GM12891 (cell line): ENCODE measurements at regions not wholly inside any gene's neighbourhood (a gene's known extent, or its start where the extent isn't known, plus 50 kb on each side); places are given as distances from the start of the nearest gene placed in this dataset.

Source experiments
- DNase-seq: peaks from one replicate; pipeline ENCODE4 v3.0.0; 2011; ENCODE audit warnings: low spot score; ENCODE audit not compliant: insufficient read length
- FAIRE-seq: peaks from 2 replicates; lab custom pipeline; 2011; peaks lifted over from hg19 to GRCh38; lab: Jason Lieb, UNC
- PAX5 ChIP-seq: IDR thresholded peaks from 2 replicates; pipeline ENCODE4 v1.6.1; 2011; ENCODE audit warnings: low read length, moderate library complexity, mild to moderate bottlenecking; ENCODE audit not compliant: insufficient read depth, severe bottlenecking
- POLR2A ChIP-seq: IDR thresholded peaks from 2 replicates; pipeline ENCODE4 v1.6.1; 2011; ENCODE audit warnings: low read depth, low read length, control low read depth
- POLR2AphosphoS5 ChIP-seq: IDR thresholded peaks from 2 replicates; pipeline ENCODE4 v1.6.1; 2011; ENCODE audit warnings: low read depth, low read length, control low read depth
- POU2F2 ChIP-seq: IDR thresholded peaks from 2 replicates; pipeline ENCODE4 v1.6.1; 2011; ENCODE audit warnings: low read depth, mild to moderate bottlenecking, control low read depth, low read length, moderate library complexity
- SPI1 ChIP-seq: IDR thresholded peaks from 2 replicates; pipeline ENCODE4 v1.6.1; 2011; ENCODE audit warnings: low read depth, low read length, control low read depth
- TAF1 ChIP-seq: IDR thresholded peaks from 2 replicates; pipeline ENCODE4 v1.6.1; 2011; ENCODE audit warnings: low read depth, low read length, control low read depth

DNA sequence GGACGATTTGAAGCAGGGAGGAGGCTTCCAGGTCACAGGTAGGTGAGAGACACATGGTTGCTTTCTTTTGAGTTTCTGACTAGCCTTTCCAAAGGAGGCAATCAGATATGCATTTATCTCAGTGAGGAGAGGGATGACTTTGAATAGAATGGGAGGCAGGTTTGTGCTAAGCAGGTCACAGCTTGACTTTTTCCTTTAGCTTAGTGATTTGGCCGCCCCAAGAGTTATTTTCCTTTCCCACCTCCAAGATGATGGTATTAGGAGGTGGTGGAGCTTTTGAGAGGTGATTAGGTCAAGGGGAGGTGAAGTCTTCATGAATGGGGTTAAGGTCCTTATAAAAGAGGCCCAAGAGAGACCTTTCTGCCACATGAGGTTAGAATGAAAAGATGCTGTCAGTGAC is 443.7 kb downstream of the TYW1 start:
- FAIRE-seq (no peak), DNase-seq (no peak)

DNA sequence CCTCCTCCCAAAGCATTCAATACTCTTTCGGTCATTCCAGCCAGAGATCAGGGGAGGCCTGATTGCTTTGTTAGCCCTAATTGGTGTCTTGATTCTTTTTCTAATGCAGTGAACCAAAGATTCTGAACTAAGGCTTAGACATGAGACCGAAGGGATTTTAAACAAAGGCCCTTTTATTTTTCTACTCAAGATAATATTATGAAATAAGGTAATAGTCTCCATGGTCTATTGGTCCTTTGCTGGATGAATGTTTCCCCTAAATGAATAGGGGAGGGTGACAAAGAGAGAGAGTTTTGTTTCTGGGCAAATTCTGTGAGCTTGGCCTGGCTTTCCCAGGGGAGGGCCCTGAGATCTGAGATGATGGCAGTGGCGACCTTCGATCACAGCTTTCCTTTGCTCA is 449.1 kb downstream of the TYW1 start:
- FAIRE-seq (no peak), DNase-seq (no peak)
- TF ChIP-seq TAF1, result no peak

More for the DNA sequence above, 443.7 kb downstream of the TYW1 start:
- TF ChIP-seq TAF1, result no peak
- TF ChIP-seq POLR2AphosphoS5, result no peak
- no peak for TF ChIP-seq POLR2A

DNA sequence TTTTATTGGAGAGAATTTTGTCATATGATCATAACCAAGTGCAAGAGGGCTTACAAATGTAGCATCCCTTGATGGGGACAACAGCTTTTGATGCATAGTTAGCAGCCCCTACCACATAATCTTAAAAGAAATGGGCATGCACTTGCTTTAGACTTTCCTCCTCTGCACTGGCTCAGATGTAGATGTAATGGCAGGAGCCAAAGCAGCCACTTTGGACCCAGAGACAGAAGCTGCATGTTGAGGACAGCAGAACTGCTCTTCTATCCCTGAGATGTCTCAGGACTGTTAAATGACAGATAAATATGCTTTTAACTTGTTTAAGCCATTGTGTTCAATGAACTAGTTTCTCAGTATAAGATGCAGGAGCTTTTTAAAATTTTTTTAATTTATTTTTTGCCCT is 450.7 kb downstream of the TYW1 start:
- no peak for FAIRE-seq

DNA sequence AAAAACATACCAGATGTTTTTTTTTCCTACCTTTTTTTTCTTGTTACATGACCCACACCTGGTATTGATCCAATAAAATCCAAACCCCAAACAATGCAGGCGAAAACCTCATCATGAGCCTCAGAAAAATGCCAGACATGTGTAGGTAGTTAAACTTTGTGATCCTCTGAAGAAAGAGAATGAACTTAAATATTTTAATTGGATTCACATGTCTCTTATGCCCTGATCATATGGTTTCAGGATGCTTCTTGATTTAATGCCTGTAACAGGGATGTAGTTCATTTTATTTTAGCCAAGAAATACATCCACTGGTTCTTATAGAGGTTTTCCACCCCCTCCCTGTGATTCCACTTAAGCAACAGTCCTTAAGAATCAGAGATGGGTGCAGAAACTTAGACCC is 451.6 kb downstream of the TYW1 start:
- no peak for DNase-seq
- no peak for FAIRE-seq
- TF ChIP-seq SPI1 (no peak), PAX5 (no peak), TAF1 (no peak), POLR2A (no peak), POU2F2 (no peak), POLR2AphosphoS5 (no peak)

More for the DNA sequence above, 450.7 kb downstream of the TYW1 start:
- TF ChIP-seq POLR2AphosphoS5, result no peak
- no peak for TF ChIP-seq PAX5
- no peak for TF ChIP-seq SPI1
- TF ChIP-seq TAF1, result no peak
- no peak for TF ChIP-seq POU2F2
- TF ChIP-seq POLR2A, result no peak
- no peak for DNase-seq

DNA sequence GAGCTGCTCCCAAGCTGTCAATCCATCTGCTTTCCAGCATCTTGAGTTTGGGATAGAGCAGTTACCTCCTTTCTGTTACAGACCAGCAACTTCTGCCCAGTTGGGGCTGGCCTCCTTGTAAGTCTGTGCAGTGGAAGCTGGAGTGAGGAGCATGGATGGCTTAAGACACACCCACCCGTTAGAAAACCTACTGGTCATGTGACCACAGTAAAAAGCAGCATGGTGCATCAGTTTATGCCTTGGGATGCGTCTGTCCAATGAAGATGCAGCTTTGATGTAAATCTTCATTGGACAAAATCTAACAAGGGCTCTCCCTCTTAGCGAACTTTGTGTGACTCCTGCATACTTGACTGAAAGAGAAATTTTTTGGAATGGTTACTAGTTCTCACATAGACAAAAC is 453.5 kb downstream of the TYW1 start:
- TF ChIP-seq POLR2AphosphoS5 (no peak), SPI1 (no peak), TAF1 (no peak), POU2F2 (no peak), PAX5 (no peak), POLR2A (no peak)
- DNase-seq (no peak), FAIRE-seq (no peak)

DNA sequence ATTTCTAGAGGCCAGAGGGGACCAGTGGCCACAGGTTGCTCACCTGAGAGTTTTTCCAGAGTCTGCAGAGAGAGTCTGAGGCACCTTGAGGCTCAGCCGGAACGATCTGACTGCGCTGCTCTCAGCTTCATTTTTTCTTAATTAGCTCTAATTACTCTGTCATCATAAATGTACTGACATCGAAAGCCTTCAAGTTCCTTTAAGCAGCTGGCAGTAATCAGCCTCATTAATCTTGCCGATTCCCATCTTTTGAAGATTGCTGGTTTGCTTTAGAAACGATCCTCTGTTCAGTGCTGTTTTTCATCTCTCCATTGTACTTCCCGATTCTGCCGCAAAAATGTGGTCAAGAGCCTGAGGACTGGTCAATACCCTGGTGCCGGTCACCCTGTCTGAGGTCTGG is 454.7 kb downstream of the TYW1 start:
- FAIRE-seq, result no peak

DNA sequence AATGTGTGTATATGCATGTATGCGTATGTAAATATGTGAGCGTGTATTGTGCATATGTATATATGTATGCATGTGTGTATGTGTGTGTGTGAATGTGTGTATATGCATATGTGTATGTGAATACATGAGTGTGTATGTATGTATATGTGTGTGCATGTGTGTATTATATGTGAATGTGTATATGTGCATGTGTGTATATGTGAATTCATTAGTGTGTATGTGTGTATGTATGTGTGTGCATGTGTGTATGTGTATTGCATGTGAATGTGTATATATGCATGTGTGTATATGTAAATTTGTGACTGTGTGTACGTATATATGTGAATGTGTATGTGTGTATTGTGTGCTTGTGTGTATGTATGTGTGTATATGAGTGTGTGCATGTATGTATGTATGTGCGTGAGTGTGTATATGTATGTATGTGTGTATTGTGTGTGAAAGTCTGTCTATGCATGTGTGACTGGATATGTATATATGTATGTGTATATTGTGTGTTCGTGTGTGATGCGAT is 455.9 kb downstream of the TYW1 start:
- DNase-seq (no peak), FAIRE-seq (no peak)
- no peak for TF ChIP-seq POU2F2
- TF ChIP-seq POLR2A, result no peak
- TF ChIP-seq SPI1, result no peak
- TF ChIP-seq PAX5, result no peak
- TF ChIP-seq POLR2AphosphoS5, result no peak
- no peak for TF ChIP-seq TAF1

More for the DNA sequence above, 454.7 kb downstream of the TYW1 start:
- no peak for DNase-seq
- TF ChIP-seq POLR2A (no peak), PAX5 (no peak), POU2F2 (no peak), POLR2AphosphoS5 (no peak), TAF1 (no peak)

DNA sequence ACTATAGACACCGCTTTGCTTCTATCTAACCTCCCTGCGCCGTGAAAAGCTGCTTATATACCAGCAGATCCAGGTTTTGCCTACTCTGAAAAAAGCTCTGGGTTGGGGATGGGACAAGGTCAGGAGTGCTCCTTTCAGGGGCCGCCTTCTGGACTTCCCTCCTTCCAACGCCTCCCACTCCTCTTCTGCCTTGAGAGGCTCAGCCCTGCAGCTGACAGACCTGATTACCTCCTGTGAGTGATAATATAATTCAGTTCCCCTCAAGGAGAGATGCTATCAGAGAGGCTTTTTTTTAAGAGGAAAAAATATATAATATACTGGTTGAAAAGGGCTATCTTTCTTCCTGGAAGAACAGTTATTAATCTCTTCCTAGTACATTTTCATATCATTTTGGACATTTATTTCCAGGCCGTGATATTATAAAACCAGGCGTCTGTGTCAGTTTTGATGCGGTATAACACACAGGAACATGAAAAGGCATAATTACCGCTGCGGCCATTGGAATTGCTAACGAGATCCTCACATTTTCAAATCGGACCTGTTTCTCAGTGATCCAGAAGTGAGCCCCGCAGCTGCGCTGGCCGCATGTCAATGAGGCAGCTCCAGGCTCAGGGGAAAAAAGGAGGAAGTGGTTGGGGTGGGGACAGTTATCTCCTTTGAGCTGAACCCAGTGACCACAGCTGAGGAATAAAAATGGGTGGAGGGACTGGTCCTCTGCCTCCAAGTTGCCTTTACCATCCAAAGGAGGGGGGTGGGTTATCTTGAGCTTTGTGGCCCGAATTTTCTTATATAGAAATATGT is 457.1 kb downstream of the TYW1 start:
- DNase-seq (no peak), FAIRE-seq (no peak)
- TF ChIP-seq PAX5, result no peak
- TF ChIP-seq SPI1, result peak; percentile 54

DNA sequence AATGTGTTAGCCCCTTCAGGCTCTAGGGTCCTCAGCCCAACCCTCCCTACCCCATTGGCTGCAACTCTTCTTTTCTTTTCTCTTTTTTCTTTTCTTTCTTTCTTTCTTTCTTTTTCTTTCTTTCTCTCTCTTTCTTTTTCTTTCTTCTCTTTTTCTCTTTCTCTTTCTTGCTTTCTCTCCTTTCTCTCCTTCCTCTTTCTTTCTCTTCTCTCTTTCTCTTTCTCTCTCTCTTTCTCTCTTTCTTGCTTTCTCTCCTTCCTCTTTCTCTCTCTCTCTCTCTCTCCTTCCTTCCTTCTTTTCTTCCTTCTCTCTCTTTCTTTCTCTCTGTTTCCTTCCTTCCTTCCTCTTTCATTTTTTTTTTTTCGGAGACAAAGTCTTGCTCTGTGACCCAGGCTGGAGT is 458.9 kb downstream of the TYW1 start:
- DNase-seq, result no peak
- no peak for TF ChIP-seq SPI1
- TF ChIP-seq POU2F2, result no peak
- TF ChIP-seq TAF1, result no peak
- no peak for FAIRE-seq

DNA sequence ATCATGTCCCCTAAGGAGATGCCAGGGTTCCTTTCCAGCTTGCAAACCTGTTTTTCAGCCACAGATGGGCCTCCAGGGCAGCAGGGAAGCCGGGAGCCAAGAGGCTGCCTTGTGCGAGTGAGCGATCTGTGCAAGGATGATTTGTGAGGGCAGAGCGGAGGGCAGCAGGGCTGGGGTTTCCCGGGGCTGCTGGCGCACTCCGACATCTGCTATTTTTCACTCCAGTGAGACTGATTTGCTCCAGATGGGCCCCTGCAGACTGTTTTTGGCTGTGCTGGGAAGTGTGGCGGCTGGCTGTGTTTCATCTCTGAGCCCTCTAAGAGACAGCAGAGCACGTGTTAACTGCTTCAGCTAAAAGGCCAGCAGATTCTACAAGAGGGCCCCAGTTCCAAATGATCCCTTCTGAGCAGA is 466.2 kb downstream of the TYW1 start:
- FAIRE-seq, result no peak
- no peak for DNase-seq
- TF ChIP-seq TAF1 (no peak), PAX5 (no peak), SPI1 (no peak), POLR2A (no peak), POU2F2 (no peak), POLR2AphosphoS5 (no peak)
